IMR-90 (cell line): ENCODE measurements at regions not wholly inside any gene's neighbourhood (a gene's known extent, or its start where the extent isn't known, plus 50 kb on each side); places are given as distances from the start of the nearest gene placed in this dataset.

Experiments used
- ATAC-seq: fragments of 200-7000 bp; cut with Tn5 transposase; 2 replicates; pipeline ENCODE4 v1.9.1; 2020; ENCODE audit warnings: low read depth, mild to moderate bottlenecking, moderate library complexity
- BruUV-seq: library from RNA; stranded (reverse); fragments of 400-500 nt; replicated peaks from 2 replicates; lab custom pipeline; 2021; lab: Mats Ljungman, UMichigan
- CTCF ChIA-PET: fragments of 300-600 bp; formaldehyde crosslinking; extraction: SDS; loops from one replicate; lab custom pipeline; 2021; ENCODE audit warnings: antibody characterized with exemption; lab: Yijun Ruan, JAX
- POLR2A ChIA-PET: fragments of 300-600 bp; sonication (Branson Sonifier 250); formaldehyde crosslinking; loops from one replicate; lab custom pipeline; 2022; ENCODE audit warnings: antibody characterized with exemption; ENCODE audit not compliant: unreplicated experiment; lab: Charles Lee
- DNase-seq: peaks from one replicate; pipeline ENCODE4 v3.0.0; 2013
- H2AFZ ChIP-seq: replicated peaks from 2 replicates; pipeline ENCODE3; 2013; ENCODE audit warnings: low read length, mild to moderate bottlenecking; ENCODE audit not compliant: poor library complexity
- H2AK5ac ChIP-seq: 2 replicates; pipeline ENCODE4 v1.6.1; 2013; ENCODE audit warnings: low read depth, low read length, inconsistent platforms
- H2AK9ac ChIP-seq: replicated peaks from 2 replicates; pipeline ENCODE3; 2013; ENCODE audit warnings: mild to moderate bottlenecking, low read depth, low read length, moderate library complexity; ENCODE audit not compliant: poor library complexity
- H2BK120ac ChIP-seq: 2 replicates; pipeline ENCODE4 v1.6.1; 2013; ENCODE audit warnings: low read depth, low read length, inconsistent platforms
- H2BK15ac ChIP-seq: 3 replicates; pipeline ENCODE4 v1.6.1; 2013; ENCODE audit warnings: low read depth, low read length, inconsistent platforms
- H2BK20ac ChIP-seq: 2 replicates; pipeline ENCODE4 v1.6.1; 2013; ENCODE audit warnings: low read depth, mild to moderate bottlenecking, inconsistent platforms, low read length, moderate library complexity
- H2BK5ac ChIP-seq: 2 replicates; pipeline ENCODE4 v1.6.1; 2013; ENCODE audit warnings: mild to moderate bottlenecking, low read depth, low read length, inconsistent platforms; ENCODE audit not compliant: poor library complexity, severe bottlenecking
- H3K14ac ChIP-seq: replicated peaks from 2 replicates; pipeline ENCODE4 v1.6.1; 2013; ENCODE audit warnings: low read depth, low read length, inconsistent platforms
- H3K18ac ChIP-seq: 2 replicates; pipeline ENCODE4 v1.6.1; 2013; ENCODE audit warnings: low read depth, low read length, control low read depth
- H3K23ac ChIP-seq: 2 replicates; pipeline ENCODE4 v1.6.1; 2013; ENCODE audit warnings: low read depth, low read length, inconsistent platforms
- H3K27ac ChIP-seq: 2 replicates; pipeline ENCODE4 v1.5.1; 2013; ENCODE audit warnings: mild to moderate bottlenecking, control low read depth, low read length; ENCODE audit not compliant: insufficient read depth
- H3K27me3 ChIP-seq: 2 replicates; pipeline ENCODE4 v1.6.1; 2013; ENCODE audit warnings: low read length; ENCODE audit not compliant: control insufficient read depth, insufficient read depth
- H3K36me3 ChIP-seq: 2 replicates; pipeline ENCODE4 v1.6.1; 2013; ENCODE audit warnings: low read length, mixed read lengths; ENCODE audit not compliant: control insufficient read depth, insufficient read depth
- H3K4ac ChIP-seq: 2 replicates; pipeline ENCODE4 v1.6.1; 2013; ENCODE audit warnings: low read depth, low read length, inconsistent platforms
- H3K4me1 ChIP-seq: 2 replicates; pipeline ENCODE4 v1.6.1; 2013; ENCODE audit warnings: low read length, mixed read lengths; ENCODE audit not compliant: control insufficient read depth, insufficient read depth
- H3K4me2 ChIP-seq: 2 replicates; pipeline ENCODE4 v1.6.1; 2013; ENCODE audit warnings: low read depth, mild to moderate bottlenecking, control low read depth, low read length, moderate library complexity
- H3K4me3 ChIP-seq: 2 replicates; pipeline ENCODE4 v1.5.1; 2013; ENCODE audit warnings: low read depth, mild to moderate bottlenecking, control low read depth, low read length, moderate library complexity; ENCODE audit not compliant: insufficient read depth
- H3K56ac ChIP-seq: 2 replicates; pipeline ENCODE4 v1.6.1; 2013; ENCODE audit warnings: low read length, inconsistent platforms; ENCODE audit not compliant: insufficient read depth; ENCODE audit errors: extremely low read depth
- H3K79me1 ChIP-seq, 2 experiments: 2 replicates each; pipeline ENCODE4 v1.6.1; 2013; ENCODE audit warnings: low read length in 2 of 2, inconsistent platforms in 1 of 2, low read depth in 1 of 2
- H3K9ac ChIP-seq: 2 replicates; pipeline ENCODE4 v1.6.1; 2013; ENCODE audit warnings: low read depth, low read length, control low read depth
- H3K9me1 ChIP-seq: 2 replicates; pipeline ENCODE4 v1.6.1; 2013; ENCODE audit warnings: low read length, inconsistent platforms; ENCODE audit not compliant: insufficient read depth
- H3K9me3 ChIP-seq: 2 replicates; pipeline ENCODE4 v1.6.1; 2013; ENCODE audit warnings: low read length; ENCODE audit not compliant: control insufficient read depth, insufficient read depth
- H4K20me1 ChIP-seq: 2 replicates; pipeline ENCODE4 v1.6.1; 2013; ENCODE audit warnings: low read length, inconsistent platforms; ENCODE audit not compliant: insufficient read depth
- H4K5ac ChIP-seq: 2 replicates; pipeline ENCODE4 v1.6.1; 2013; ENCODE audit warnings: mild to moderate bottlenecking, low read depth, low read length, control low read depth
- H4K8ac ChIP-seq, 2 experiments: 2 replicates each; pipeline ENCODE4 v1.6.1; 2013; ENCODE audit warnings: low read depth in 2 of 2, low read length in 2 of 2, control low read depth in 1 of 2, inconsistent platforms in 1 of 2
- H4K91ac ChIP-seq: 2 replicates; pipeline ENCODE4 v1.6.1; 2013; ENCODE audit warnings: low read depth, low read length, inconsistent platforms; ENCODE audit not compliant: insufficient read depth
- CTCF ChIP-seq: conservative IDR thresholded peaks from 2 replicates; pipeline ENCODE4 v1.5.1; 2012; ENCODE audit warnings: mild to moderate bottlenecking, low read depth, low read length, improper control_type of control experiment
- MXI1 ChIP-seq: IDR thresholded peaks from 2 replicates; pipeline ENCODE4 v1.6.1; 2012; ENCODE audit warnings: low read depth, mild to moderate bottlenecking, low read length, moderate library complexity, borderline replicate concordance
- WGBS, 2 experiments: methylation state at CpG; one replicate each; pipeline versions ENCODE4 v1.1.5 to v1.1.7; 2013; ENCODE audit warnings: missing lambda C conversion rate in 2 of 2; ENCODE audit not compliant: insufficient read length in 1 of 2; ENCODE audit errors: extremely low coverage in 2 of 2; 5-methylcytosine and 5-hydroxymethylcytosine counted together
- dilution Hi-C: fragments of 300-500 bp; cut with HindIII; formaldehyde crosslinking; loops from one replicate; pipeline ENCODE4 v1.14.3; 2018; ENCODE audit warnings: low sequenced_read_pairs; ENCODE audit not compliant: unreplicated experiment
- in situ Hi-C: fragments of 300-500 bp; cut with MboI; formaldehyde crosslinking; loops from 3 replicates; pipeline ENCODE4 v1.14.3; 2019; ENCODE audit warnings: low sequenced_read_pairs, inconsistent platforms, mixed read lengths
- intact Hi-C: fragments of 100-400 bp; cut with micrococcal nuclease; formaldehyde crosslinking; loops from 2 replicates; pipeline ENCODE4 v1.10.0; 2022

GRCh38 chr12:4849795-4850345, 59.8 kb upstream of the KCNA1 start:
- Histone ChIP-seq H3K18ac (no peak overlapping the region), H3K9me1 (no peaks in the 10 kb centered on the region), H2BK20ac (no peak overlapping the region), H3K4me1 (no peaks in the 10 kb centered on the region), H3K79me1 (no peaks in the 10 kb centered on the region), H4K5ac (no peak overlapping the region), H2AK5ac (no peak overlapping the region), H3K14ac (no peak overlapping the region), H3K27ac (no peak overlapping the region), H4K20me1 (no peaks in the 10 kb centered on the region), H3K36me3 (no peaks in the 10 kb centered on the region), H2AK9ac (no peak overlapping the region), H4K91ac (no peak overlapping the region), H3K27me3 (peaks cover 3% of the 10 kb centered on the region; the same call in 1 of the 2 replicates), H3K4ac (no peak overlapping the region), H2BK120ac (no peak overlapping the region), H2BK15ac (no peak overlapping the region), H3K4me2 (no peak overlapping the region), H3K9me3 (no peaks in the 10 kb centered on the region), H2BK5ac (no peak overlapping the region), H3K4me3 (no peak overlapping the region), H3K23ac (no peak overlapping the region), H3K56ac (no peak overlapping the region), H4K8ac (no peak overlapping the region), H2AFZ (no peak overlapping the region), H3K9ac (no peak overlapping the region)
- ATAC-seq (no peak), DNase-seq (no peak)
- dilution Hi-C loops, result no loop called here
- no TSS peak for BruUV-seq
- CTCF ChIA-PET, result interaction anchor here (0.7 to 1.2 kb wide), 2 partner anchors 8 to 943 kb away, joined by 3 to 10 read pairs; no protein-coding TSS in a partner anchor
- TF ChIP-seq CTCF (no peak), MXI1 (no peak)
- WGBS, 2 experiments, result 47% methylated on average over 11 of the region's 18 CpGs; no CpG with 5 or more reads in 1 of the 2 experiments
- POLR2A ChIA-PET, result no interaction called here
- intact Hi-C loops, result no loop called here
- in situ Hi-C loops, result no loop called here
